DMS53 treated with DMSO at 0.1 percent for 48 hours (cell line): ENCODE measurements at regions not wholly inside any gene's neighbourhood (a gene's known extent, or its start where the extent isn't known, plus 50 kb on each side); places are given as distances from the start of the nearest gene placed in this dataset.
A peak's percentile ranks its signal among the peaks of the same experiment; 100 is the strongest.

Experiments
- DNase-seq: peaks from one replicate; lab custom pipeline; 2025; ENCODE audit not compliant: unreplicated experiment; lab: John Stamatoyannopoulos, UW

DNA sequence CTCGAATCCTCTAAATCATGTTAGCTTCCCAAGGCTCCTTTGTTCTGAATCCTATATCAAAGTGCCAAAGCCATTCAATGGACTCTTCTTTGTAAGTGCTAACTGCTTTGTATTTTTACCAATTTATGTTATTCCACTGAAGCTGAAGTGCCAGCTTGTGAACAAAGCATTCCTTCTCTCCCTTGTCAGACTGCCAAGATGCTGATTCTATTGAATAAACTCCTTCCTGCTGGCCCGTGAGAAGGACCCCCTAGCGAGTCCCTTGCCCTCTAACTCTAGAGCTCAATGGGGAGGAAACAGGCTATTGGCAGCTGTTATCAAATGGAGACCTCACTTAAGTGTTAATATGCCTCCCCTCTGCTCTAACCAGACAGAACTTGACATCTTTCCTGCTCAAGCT lies 1097.9 kb upstream of the CNTNAP5 start:
- no peak for DNase-seq

DNA sequence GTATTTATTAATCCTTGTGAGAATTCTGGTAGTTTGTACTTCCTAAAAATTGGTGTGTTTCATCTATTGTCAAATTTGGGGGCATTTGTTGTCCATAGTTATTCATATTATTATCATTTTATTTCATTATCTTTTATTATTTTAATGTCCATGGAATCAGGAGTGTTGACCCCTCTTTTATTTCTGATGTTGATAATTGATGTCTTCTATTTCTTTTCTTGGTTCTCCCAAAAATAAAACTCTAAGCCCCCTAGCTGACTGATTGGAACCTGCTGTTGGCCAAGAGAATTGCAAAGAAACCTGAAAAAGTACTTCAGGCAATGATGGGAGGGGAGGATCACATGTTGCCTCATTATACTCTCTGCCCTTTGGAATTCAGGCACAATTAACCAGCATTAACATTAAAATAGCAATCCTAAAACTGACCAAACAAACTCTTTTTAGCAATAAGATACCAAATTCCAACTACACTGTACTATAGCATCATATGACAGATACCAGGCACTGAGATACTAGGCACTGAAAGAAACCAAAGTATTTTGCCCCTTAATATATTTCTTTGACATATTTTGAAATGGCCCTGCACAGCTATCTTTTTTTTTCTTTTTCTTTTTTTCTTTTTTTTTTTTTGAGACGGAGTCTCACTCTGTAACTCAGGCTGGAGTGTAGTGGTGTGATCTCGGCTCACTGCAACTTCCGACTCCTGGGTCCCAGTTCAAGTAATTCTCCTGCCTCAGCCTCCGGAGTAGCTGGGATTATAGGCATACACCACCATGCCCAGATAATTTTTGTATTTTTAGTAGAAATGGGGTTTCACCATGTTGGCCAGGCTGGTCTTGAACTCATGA lies 1097.2 kb upstream of the CNTNAP5 start:
- DNase-seq, result no peak

DNA sequence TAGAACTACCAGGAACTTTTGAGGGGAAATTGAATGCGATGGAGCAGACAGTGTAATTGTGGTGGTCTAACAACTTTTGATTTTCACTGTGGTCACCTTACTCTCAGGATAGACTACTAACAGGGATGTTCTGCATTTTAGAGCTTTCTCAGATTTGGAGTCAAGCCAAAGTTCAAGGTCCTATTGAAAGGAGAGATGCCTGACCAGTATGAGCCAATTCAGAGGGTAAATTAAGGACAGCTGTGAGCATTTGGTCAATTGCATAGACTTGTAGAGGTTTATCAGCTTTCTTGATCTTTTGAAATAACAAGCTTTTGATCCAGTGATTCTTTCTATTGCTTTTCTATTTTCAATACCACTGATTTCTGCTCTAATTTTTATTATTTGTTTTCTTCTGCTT lies 1095.7 kb upstream of the CNTNAP5 start:
- DNase-seq, result no peak

DNA sequence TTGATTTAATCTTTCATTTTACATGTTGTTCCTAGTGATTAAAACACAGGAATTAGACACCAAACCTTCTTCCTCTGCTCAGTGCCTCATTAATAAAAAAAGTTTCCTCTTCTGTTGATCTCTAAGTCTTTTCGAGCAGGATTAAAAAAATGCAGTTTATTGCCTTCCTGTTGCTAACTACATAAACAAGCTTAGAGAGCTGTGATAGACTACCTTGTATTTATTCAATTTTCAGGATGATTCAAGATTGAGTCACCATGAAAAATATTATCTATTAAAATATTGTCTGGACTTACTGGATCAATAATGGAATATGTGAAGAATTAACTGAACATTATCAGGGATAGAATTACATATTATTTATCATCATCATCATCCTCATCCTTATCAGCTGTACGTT lies 1089.6 kb upstream of the CNTNAP5 start:
- DNase-seq, result no peak

DNA sequence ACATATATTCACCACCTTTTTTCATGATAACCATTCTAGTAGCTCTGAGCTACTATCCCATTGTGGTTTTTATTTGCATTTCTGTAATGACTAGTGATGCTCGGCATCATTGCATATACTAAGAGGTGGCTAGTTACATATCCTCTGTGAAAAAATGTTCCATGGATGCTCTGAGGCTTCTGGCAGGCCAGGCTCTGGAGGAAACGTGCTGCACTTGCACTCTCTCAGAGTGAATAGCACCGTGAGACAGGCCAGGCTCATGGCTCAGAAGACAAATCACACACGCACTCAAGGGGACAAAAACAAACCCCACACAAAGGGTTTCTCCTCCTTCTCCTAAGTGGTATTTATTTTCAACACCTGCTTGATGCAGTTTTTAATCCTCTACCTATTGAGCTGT lies 1085.3 kb upstream of the CNTNAP5 start:
- DNase-seq, result no peak

DNA sequence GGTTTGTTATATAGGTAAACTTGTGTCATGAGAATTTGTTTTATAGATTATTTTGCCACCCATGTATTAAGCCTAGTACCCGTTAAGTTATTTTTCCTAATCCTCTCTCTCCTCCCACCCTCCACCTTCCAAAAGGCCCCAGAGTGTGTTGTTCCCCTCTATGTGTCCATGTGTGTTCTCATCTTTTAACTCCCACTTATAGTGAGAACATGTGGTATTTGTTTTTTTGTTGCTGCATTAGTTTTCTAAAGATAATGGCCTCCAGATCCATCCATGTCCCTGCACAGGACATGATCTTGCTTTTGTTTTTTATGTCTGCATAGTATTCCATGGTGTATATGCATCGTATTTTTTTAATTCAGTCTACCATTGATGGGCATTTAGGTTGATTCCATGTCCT lies 1075.6 kb upstream of the CNTNAP5 start:
- DNase-seq, result no peak

DNA sequence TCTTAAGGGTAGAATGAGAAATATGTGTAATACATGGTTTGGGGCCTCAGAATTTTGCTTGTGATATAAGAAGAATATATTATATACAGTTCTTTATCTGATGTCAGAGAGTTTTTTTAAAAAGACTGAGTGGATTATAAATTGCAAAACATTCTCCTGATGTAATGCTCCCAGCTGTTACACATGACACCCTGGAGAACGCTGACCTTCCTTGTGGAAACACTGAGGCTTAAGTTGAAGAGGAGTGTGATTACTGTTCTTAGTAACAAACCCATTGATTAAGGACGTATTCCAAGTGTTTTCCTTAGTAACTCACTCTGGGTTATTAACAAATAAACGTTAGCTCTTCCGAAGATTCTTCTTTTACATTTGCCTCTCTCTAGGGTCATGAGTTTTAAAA lies 1069.3 kb upstream of the CNTNAP5 start:
- DNase-seq, result no peak

DNA sequence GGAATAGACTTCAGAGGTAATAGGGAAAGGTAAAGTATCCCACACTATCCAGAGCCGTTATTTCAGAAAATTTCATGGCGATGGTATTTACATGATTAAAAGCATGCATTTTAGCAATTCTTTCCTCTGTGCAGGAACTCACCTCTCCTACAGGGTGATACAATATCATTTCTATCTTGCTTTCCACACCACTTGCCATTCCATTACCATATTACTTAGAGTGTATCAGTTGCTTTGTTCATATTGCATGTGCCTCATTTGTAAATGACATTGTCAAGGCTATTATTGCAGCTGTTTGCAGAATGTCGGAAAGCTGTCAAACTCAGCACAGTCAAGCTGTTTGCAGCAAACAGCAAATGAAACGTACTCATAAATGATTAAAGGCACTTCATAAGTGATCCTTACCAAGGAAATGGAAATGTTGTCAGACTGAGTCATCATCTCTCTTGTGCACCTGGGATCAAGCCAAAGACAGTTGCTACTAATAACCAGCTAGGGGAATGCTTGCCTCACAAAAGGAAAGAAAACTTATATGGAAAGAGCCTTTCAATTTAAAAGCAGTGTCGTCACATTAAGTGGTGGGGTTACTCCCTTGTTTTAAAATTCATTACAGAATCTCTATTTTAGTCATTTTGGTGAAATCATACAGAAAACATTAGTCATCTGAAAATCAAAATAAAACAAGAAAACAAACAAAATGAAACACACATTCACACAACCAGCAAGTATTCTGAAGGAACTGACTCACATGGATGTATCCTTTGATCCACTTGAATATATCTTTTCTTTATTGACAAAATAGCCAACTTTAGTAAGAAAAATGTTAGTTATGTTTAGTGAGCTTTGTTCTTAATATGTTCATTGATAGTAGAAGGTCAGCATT lies 1064.1 kb upstream of the CNTNAP5 start:
- peak; percentile 98 for DNase-seq

DNA sequence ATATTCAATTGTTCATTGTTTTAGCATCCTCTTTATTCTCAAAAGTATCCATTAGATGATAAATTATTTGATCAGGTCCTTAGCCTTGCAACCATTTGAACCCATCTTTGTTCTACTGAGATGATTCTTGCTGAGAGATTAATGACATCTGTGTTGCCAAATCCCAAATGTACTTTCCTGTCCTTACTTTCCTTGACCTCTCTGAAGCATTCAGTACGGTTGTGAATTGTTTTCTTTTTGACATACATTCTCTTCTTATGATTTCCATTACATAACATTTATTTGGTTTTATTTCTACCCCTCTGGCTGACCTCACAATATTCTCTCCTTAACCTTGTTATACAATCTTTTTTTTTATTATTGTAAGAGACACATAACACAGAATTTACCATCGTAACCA lies 1058.6 kb upstream of the CNTNAP5 start:
- DNase-seq, result no peak

DNA sequence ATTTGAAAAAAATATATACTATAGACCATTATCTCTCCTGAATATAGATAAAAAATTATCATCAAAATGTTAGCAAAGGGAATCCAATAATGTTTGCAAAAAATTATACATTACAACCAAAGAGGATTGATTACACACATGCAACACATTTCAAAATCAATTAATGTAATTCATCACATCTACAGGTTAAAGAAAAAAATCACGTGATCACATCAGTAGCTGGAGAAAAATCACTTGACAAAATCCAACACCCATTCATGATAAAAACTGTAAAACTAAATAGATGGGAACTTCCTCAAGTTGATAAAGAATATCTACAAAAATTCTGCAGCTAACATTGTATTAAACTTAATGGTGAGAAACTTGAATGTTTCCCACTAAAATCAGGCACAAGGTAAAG lies 1047.5 kb upstream of the CNTNAP5 start:
- no peak for DNase-seq

DNA sequence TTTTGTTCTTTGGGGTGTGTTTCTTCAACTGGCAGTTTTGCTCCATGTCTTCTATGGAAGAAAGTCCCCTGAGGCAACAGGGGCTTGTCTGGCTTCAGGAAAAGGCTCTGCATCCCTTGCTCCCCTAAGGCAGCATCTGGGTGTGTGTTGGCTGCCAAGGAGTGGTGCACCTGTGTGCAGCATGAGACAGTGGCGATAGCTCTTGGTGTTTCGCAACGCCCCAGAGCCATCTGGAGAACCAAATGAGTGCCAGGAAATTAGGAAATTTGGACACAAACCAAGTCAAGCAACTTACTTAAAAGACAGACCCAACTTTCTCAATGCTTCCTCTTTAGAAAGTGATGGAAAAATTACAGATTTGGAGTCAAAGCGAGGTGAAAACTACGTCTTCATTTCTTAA lies 1044.4 kb upstream of the CNTNAP5 start:
- no peak for DNase-seq

DNA sequence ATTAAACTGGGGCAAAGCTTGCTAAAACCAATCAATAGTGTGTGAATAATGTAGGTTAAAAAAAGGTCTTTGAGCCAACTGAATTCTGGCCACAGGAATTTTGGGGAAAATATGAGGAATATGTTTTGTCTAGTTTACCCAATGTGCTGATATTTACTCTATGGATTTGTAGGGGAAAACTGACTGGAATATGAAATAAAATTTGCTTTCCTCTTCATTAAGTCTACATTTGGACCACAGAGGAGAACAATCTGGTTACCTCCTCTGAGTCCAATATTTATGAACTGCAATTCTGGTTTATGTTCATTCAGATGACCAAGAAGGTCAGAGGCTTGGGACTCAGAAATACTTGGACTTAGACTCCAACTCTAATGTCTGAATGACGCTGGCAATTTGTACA lies 1042.2 kb upstream of the CNTNAP5 start:
- DNase-seq, result no peak

DNA sequence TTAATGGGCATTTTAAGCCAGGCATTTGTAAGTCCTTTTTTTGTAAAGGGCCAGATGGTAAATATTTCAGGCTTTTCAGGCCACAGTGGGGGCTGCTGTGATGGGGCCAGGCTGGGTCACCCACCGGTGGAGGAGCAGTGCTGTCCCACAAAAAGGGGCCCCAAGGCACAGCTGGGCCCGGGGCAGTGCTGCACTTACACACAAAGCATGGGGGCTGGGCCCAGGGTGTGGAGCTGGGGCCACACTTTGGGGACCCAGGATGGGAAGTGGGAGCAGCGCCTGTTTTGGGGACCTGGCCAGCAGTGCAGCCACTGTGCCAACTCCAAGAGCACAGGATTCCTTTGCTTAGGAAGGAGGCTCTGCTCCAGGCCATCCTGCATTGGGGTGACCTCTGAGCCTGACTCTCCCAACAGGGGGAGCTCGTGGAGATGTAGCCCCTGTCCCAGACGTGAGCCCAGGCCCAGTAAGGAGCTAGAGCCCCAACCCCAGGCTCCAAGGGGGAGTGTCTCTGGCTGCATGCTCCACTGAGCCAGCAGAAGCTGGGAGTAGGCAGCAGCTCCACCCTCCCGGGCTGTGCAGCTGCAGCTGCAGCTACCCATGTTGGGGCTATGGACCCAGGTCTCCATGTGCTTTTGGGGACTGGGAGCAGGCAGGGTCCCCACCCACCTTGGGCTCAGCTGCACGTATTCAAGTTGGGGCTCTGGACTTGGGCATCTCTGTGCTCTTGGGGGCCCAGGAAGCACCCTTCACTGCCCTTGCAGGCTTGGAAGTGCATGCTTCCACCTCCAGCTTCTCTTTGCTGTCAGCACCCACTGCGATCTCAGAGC lies 1036.5 kb upstream of the CNTNAP5 start:
- no peak for DNase-seq

DNA sequence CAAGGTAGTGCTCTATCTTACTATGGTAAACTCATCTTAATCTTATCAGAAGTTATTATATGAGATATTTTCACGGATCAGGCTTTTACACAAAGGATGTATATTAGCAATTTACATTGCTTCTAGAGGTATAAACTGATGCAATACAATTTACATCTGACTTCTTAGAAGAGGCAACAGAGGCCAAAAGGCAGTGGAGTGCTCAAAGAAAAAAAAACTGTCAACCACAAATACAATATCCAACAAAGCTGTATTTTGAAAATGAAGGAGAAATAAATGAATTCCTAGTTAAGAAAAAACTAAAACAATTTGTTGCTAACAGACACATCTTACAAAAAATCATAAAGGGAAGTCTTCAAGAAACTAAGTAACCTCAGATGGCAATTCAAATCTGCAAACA lies 1031.5 kb upstream of the CNTNAP5 start:
- no peak for DNase-seq

DNA sequence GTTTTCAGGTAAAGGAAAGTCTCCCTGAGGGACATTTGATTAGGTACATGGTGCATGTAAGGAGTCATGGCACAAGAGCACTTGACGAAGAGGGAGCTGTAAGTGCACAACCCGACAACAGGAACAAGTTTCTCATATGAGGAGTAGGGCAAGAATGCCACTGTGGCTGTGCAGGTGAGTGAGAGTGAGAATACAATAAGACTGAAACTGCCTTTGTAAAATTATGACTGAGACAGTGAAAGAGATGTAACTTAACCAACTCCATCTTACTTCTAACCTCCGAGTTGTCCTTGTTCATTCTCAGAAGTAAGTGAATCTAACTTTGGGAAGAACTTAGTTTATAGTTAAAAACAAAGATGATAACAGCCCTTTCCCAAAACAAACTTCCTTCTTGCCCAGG lies 1025.8 kb upstream of the CNTNAP5 start:
- DNase-seq, result no peak

DNA sequence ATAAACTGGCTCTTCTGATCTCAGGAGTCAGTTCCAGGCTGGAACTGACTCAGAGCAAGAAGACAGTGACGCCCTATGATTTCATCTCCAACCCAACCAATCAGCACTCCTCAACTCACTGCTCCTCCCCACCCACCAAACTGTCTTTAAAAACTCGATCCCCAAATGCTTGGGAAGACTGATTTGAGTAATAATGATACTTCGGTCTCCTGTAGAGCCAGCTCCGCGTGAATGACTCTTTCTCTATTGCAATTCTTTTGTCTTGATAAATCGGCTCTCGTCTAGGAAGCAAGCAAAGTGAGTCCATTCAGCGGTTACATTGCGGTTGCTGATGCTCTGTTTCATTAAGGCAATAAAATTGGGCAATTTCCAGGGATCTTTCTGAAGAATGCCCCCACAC lies 1025.3 kb upstream of the CNTNAP5 start:
- no peak for DNase-seq

DNA sequence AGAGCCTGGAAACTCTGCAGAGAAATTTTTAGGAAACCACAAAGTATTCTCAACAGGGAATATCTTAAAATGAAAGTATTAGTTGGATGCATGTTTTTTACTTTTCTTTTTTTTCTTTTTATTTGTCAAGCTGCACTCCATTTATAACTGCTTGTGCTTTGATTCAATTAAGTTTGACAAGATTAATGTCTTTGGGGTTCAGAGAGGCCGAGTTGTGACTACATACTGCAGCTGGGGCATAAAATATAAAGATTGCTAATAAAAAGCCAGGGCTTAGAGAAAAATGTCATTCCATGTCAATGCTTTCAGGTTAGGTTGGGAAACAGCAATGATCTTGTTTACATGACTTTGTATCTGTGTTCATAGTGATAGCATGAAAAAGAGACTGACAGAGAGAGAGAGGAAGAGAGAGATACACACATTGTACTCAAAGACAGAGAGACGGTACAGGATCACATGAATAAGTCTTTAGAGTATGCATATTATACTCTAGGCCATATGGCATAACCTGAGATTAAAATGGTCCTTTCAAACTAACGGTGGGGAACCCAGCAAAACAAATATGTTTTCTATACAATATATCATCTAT lies 1022.3 kb upstream of the CNTNAP5 start:
- DNase-seq, result no peak

DNA sequence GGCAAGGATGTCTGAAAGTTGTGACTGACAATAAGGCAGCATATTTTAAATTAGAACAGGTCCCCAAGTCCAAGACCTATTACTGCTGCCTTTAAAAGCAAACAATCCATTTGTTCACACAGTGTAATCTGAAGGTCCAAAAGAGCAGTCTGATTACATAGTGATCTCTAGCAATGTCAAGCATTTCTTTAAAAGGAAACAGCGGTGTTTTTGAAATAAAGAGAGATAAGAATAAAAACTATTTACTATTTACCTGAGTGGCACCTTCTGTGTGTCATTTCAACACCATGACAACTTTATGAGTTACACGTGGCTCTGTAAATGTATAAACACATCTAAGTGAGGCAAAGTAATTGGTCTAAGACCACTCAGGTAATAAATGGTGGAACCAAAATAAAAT lies 1009.9 kb upstream of the CNTNAP5 start:
- DNase-seq, result no peak

DNA sequence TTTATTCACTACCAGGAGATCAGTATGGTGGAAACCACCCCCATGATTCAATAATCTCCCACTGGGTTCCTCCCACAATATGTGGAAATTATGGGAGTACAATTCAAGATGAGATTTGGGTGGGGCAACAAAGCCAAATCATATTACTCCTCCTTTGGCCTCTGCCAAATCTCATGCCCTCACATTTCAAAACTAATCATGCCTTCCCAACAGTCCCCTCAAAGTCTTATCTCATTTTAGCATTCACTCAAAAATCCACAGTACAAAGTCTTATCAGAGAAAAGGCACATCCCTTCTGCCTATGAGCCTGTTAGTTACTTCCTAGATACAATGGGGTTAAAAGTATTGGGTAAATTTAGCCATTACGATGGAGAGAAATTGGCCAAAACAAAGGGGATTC lies 989.5 kb upstream of the CNTNAP5 start:
- DNase-seq, result no peak

DNA sequence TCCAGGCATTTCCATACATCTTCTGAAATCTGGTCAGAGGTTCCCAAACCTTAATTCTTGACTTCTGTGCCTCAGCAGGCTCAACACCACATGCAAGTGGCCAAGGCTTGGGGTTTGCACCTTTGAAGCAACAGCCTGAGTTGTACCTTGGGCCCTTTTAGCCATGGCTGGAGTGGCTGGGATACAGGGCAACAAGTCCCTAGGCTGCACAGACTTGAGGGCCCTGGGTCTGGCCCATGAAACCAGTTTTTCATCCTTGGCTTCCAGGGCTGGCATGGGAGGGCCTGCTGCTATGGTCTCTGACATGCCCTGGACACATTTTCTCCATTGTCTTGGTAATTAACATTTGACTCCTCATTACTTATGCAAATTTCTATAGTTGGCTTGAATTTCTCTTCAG lies 988.8 kb upstream of the CNTNAP5 start:
- DNase-seq, result no peak

DNA sequence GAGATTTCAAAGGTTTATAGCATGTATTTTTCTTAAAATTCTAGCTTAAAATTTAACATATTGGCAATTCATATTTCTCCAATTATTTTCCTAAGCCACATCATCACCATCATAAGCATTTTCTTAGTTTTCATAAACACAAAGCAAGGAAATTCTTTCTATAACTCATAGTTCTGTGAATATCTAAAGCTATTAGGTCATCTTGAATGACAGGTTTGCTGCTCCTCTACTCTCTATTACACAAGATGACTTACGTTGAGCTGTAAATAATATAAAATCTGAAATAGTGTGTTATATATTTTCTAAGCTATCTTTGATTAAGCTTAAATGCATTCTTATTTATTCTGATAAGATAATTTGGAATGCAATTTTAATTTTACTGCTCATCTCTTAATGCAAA lies 984.6 kb upstream of the CNTNAP5 start:
- no peak for DNase-seq
